Neutrophil (primary cell): ENCODE measurements at regions not wholly inside any gene's neighbourhood (a gene's known extent, or its start where the extent isn't known, plus 50 kb on each side); places are given as distances from the start of the nearest gene placed in this dataset.
"Not testable (repeated sequence)": the region's sequence is repeated elsewhere in the genome, so short reads cannot be mapped to it uniquely, and the experiment has no call there.

ENCODE experiments used
- H3K27ac ChIP-seq: fragments of 200-600 bp; sonication (generic); 2 replicates; pipeline ENCODE4 v1.5.1; 2016; ENCODE audit warnings: mild to moderate bottlenecking, moderate library complexity
- H3K27me3 ChIP-seq: fragments of 200-600 bp; sonication (generic); 2 replicates; pipeline ENCODE4 v1.6.0; 2016; ENCODE audit warnings: mild to moderate bottlenecking
- H3K36me3 ChIP-seq: fragments of 200-600 bp; sonication (generic); 2 replicates; pipeline ENCODE4 v1.5.1; 2017
- H3K4me1 ChIP-seq, 2 experiments: fragments of 200-600 bp in 1 of 2; sonication (generic) in 1 of 2; 1 replicate in 1 of 2; 2 replicates in 1 of 2; pipeline versions ENCODE4 v1.5.1 to v1.6.1; 2013 to 2016; ENCODE audit warnings: low read depth in 1 of 2, low read length in 1 of 2, mild to moderate bottlenecking in 1 of 2, moderate library complexity in 1 of 2; ENCODE audit not compliant: control insufficient read depth in 1 of 2, insufficient read depth in 1 of 2
- H3K4me3 ChIP-seq, 2 experiments: fragments of 200-600 bp in 1 of 2; sonication (generic) in 1 of 2; 1 replicate in 1 of 2; 2 replicates in 1 of 2; pipeline ENCODE4 v1.5.1; 2013 to 2016; ENCODE audit warnings: low read depth in 1 of 2, low read length in 1 of 2, mild to moderate bottlenecking in 1 of 2, moderate library complexity in 1 of 2
- H3K9me3 ChIP-seq: fragments of 200-600 bp; sonication (generic); 2 replicates; pipeline ENCODE4 v1.5.1; 2016
- CTCF ChIP-seq: fragments of 200-600 bp; sonication (generic); IDR thresholded peaks from 2 replicates; pipeline ENCODE4 v1.5.1; 2016; ENCODE audit warnings: antibody characterized with exemption

- Histone ChIP-seq H3K36me3 (no peaks in the 10 kb centered on the region), H3K27ac (no peak overlapping the region), H3K4me3 (no peak overlapping the region), H3K9me3 (no peaks in the 10 kb centered on the region), H3K27me3 (no peaks in the 10 kb centered on the region), H3K4me1 (no peaks in the 10 kb centered on the region)
- TF ChIP-seq CTCF: no peak
Observed at GRCh38 chr3:22691856-22692628, 511.1 kb upstream of the UBE2E2 start.

DNA sequence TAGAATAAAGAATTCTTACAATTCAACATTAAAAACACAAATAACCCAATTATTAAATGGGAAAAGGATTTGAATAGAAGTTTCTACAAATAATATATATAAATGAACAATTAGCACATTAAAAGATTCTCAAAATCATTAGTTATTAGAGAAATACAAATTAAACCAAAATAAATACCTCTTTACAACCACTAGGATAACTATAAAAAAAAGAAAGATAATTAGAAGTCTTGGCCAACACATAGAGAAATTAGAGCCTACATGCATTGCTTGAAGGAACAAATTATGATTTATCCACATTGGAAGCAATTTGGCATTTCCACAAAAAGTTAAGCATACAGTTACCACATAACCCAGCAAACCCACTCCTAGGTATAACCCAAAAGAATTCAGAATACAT lies 502.3 kb upstream of the UBE2E2 start:
- H3K9me3 ChIP-seq: no peaks in the 10 kb centered on the region
- no peaks in the 10 kb centered on the region for H3K36me3 ChIP-seq

GRCh38 chr3:22704166-22704565 lies 499.0 kb upstream of the UBE2E2 start:
- no peaks in the 10 kb centered on the region for H3K4me1 ChIP-seq
- H3K4me3 ChIP-seq: no peak overlapping the region
- no peaks in the 10 kb centered on the region for H3K36me3 ChIP-seq
- H3K9me3 ChIP-seq: no peaks in the 10 kb centered on the region
- TF ChIP-seq CTCF: no peak
- no peaks in the 10 kb centered on the region for H3K27me3 ChIP-seq
- no peak overlapping the region for H3K27ac ChIP-seq

More for the DNA sequence above, 502.3 kb upstream of the UBE2E2 start:
- Histone ChIP-seq H3K27ac (no peak overlapping the region), H3K4me3 (no peak overlapping the region), H3K27me3 (no peaks in the 10 kb centered on the region), H3K4me1 (no peaks in the 10 kb centered on the region)
- TF ChIP-seq CTCF: no peak

DNA sequence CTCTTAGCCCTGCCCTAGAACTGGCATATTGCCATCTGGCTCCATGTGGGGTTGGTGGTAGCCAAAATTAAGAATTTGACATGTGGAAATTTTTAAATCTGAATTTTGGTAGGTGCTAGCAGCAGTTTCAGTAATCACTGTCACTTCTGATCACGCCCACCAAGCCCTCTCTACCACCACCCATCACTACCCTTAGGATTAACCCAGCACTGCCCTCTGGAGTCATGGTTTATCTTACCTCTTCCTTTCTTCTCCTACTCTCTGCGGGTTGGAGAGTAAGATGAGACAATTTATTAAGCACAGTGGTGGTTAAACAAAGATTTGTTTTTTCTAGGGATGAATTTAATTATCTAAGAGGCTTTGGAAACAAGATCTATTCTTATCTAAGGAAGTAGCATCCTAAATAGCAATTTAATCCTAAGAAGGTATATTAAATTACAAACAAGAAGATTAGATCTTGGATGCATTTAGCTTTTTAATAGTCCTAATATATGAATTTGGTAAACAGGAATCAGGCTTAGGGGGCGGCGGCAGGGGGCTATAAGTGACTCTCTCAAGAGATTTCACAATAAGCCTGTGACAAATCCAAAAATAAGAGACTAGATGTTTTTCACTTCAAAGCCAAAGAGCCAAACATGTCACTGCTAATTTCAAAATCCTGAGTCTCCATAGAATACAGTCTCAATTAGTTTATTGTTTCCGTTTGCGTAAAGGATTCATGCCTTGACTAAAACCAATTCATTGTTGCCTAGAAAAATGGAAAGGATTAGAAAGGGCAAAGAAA lies 498.4 kb upstream of the UBE2E2 start:
- Histone ChIP-seq H3K27me3 (no peaks in the 10 kb centered on the region), H3K27ac (no peak overlapping the region), H3K9me3 (no peaks in the 10 kb centered on the region), H3K36me3 (no peaks in the 10 kb centered on the region), H3K4me3 (no peak overlapping the region), H3K4me1 (no peaks in the 10 kb centered on the region)
- TF ChIP-seq CTCF: no peak

DNA sequence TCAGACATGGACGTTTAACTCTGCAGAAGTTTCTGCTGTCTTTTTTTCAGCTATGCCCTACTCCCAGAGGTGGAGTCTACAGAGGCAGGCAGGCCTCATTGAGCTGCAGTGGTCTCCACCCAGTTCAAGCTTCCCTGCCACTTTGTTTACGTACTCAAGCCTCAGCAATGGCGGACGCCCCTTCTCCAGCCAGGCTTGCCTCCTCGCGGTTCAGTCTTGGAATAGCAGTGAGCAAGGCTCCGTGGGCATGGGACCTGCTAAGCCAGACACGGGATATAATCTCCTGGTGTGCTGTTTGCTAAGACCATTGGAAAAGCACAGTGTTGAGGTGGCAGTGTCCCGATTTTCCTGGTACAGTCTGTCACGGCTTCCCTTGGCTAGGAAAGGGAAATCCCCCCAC lies 496.2 kb upstream of the UBE2E2 start:
- H3K27ac ChIP-seq, H3K9me3 ChIP-seq, H3K27me3 ChIP-seq, H3K4me3 ChIP-seq, H3K36me3 ChIP-seq, H3K4me1 ChIP-seq: not testable (repeated sequence)

- Histone ChIP-seq H3K4me1 (no peaks in the 10 kb centered on the region), H3K4me3 (no peak overlapping the region), H3K36me3 (no peaks in the 10 kb centered on the region), H3K9me3 (no peaks in the 10 kb centered on the region), H3K27me3 (no peaks in the 10 kb centered on the region), H3K27ac (no peak overlapping the region)
- TF ChIP-seq CTCF: no peak
Observed at GRCh38 chr3:22713936-22714335, 489.2 kb upstream of the UBE2E2 start.
